ENCODE measurements at regions not wholly inside any gene's neighbourhood (a gene's known extent, or its start where the extent isn't known, plus 50 kb on each side); places are given as distances from the start of the nearest gene placed in this dataset.

GRCh38 chr15:61613729-61614128 lies 384.6 kb upstream of the RORA start:
- TF ChIP-seq POLR2A (IDR thresholded peaks at IDR 0.05; ENCODE audit: low read depth, low read length) (no peak), CTCF (conservative IDR thresholded peaks at IDR 0.05; ENCODE audit: low read depth, low read length) (no peak), CEBPB (IDR thresholded peaks at IDR 0.05; ENCODE audit: low read depth, low read length) (no peak)
